Transverse colon (tissue), 4 donors: ENCODE measurements at regions not wholly inside any gene's neighbourhood (a gene's known extent, or its start where the extent isn't known, plus 50 kb on each side); places are given as distances from the start of the nearest gene placed in this dataset.

Experiments used
- CTCF ChIP-seq, 5 experiments: fragments of 200-600 bp in 3 of 5; fragments of 450-650 bp in 2 of 5; sonication (generic) in 3 of 5; IDR thresholded peaks; 1 replicate in 2 of 5; 2 replicates in 3 of 5; pipeline ENCODE4 v1.5.1; 2016 to 2017; ENCODE audit warnings: antibody characterized with exemption in 5 of 5, inconsistent platforms in 3 of 5, mild to moderate bottlenecking in 2 of 5, moderate library complexity in 1 of 5
- POLR2A ChIP-seq: fragments of 450-650 bp; IDR thresholded peaks from one replicate; pipeline ENCODE4 v1.6.1; 2016; ENCODE audit warnings: antibody characterized with exemption, mild to moderate bottlenecking, moderate library complexity
- POLR2AphosphoS5 ChIP-seq, 3 donors: sonication (generic); formaldehyde crosslinking; IDR thresholded peaks; one replicate each; pipeline ENCODE4 v1.6.1; 2016; ENCODE audit warnings: antibody characterized with exemption in 3 of 3

DNA sequence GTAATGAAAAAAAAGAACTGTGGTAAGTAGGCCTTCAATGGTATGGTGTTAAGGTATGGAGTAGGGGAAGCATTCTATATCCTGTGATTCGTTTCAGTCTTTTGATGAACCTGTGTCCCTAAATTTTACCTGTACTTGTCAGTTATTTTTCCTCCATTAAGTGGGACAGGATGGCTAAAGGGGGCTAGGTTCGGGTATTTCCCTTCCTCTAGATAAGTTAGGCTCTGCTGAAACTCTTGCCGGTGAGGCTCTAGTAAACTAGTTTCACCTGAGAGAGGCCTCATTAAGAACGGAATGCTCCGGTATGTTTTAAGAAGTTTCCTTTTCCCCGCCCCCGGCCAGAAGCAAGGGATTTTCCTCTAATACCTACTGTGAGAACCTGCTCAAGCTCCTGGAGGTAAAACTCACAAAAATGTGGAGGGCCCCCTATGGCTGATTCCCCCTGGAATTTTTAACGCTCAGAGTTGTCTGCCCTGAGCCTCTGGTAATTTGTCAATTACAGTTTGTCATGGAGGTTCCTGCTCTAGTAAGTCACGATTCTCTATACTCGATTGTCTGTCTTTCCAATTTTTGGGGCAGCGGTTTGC is 87.7 kb downstream of the MACIR start:
- TF ChIP-seq CTCF (IDR thresholded peaks at IDR 0.05), result no peak
- TF ChIP-seq POLR2AphosphoS5 (IDR thresholded peaks at IDR 0.05), result no peak
- no peak for TF ChIP-seq POLR2A
